DOHH2 (cell line): ENCODE measurements at regions not wholly inside any gene's neighbourhood (a gene's known extent, or its start where the extent isn't known, plus 50 kb on each side); places are given as distances from the start of the nearest gene placed in this dataset.

ENCODE experiments used
- H3F3A ChIP-seq: fragments of 200-600 bp; sonication (generic), shearing (Covaris generic); 2 replicates; pipeline ENCODE4 v1.6.0; 2016; ENCODE audit warnings: antibody characterized with exemption, mild to moderate bottlenecking; ENCODE audit not compliant: control insufficient read depth, insufficient read depth
- H3K27ac ChIP-seq: fragments of 200-600 bp; sonication (generic); 2 replicates; pipeline ENCODE4 v1.5.1; 2014; ENCODE audit warnings: low read depth, mild to moderate bottlenecking, low read length, moderate library complexity
- H3K27me3 ChIP-seq: fragments of 200-600 bp; sonication (generic); 2 replicates; pipeline ENCODE4 v1.6.1; 2014; ENCODE audit warnings: mild to moderate bottlenecking, low read length, mixed read lengths; ENCODE audit not compliant: control insufficient read depth
- H3K36me3 ChIP-seq: fragments of 200-600 bp; sonication (generic); 2 replicates; pipeline ENCODE4 v1.6.1; 2014; ENCODE audit warnings: mild to moderate bottlenecking, low read length, moderate library complexity, mixed read lengths; ENCODE audit not compliant: control insufficient read depth
- H3K4me1 ChIP-seq: fragments of 200-600 bp; sonication (generic); 2 replicates; pipeline ENCODE4 v1.6.1; 2014; ENCODE audit warnings: mild to moderate bottlenecking, low read length, mixed read lengths; ENCODE audit not compliant: control insufficient read depth
- H3K4me2 ChIP-seq: fragments of 200-600 bp; sonication (generic); 2 replicates; pipeline ENCODE4 v1.6.0; 2014; ENCODE audit warnings: mild to moderate bottlenecking, low read length, moderate library complexity
- H3K4me3 ChIP-seq: fragments of 200-600 bp; sonication (generic); 2 replicates; pipeline ENCODE4 v1.5.1; 2014; ENCODE audit warnings: mild to moderate bottlenecking, low read length, mixed read lengths
- H3K79me2 ChIP-seq: fragments of 200-600 bp; sonication (generic); 2 replicates; pipeline ENCODE4 v1.6.1; 2014; ENCODE audit warnings: mild to moderate bottlenecking, low read length, mixed read lengths; ENCODE audit not compliant: control insufficient read depth
- H3K9me2 ChIP-seq: fragments of 200-600 bp; sonication (generic); replicated peaks from 2 replicates; pipeline ENCODE4 v1.6.1; 2014; ENCODE audit warnings: mild to moderate bottlenecking, low read length, mixed read lengths; ENCODE audit not compliant: control insufficient read depth
- H3K9me3 ChIP-seq: fragments of 200-600 bp; sonication (generic); 2 replicates; pipeline ENCODE4 v1.6.1; 2014; ENCODE audit warnings: antibody characterized with exemption, low read length, mixed read lengths; ENCODE audit not compliant: control insufficient read depth, insufficient read depth
- H4K20me1 ChIP-seq: fragments of 200-600 bp; sonication (generic); 2 replicates; pipeline ENCODE4 v1.6.0; 2014; ENCODE audit warnings: low read depth, mild to moderate bottlenecking, antibody characterized with exemption, low read length, moderate library complexity; ENCODE audit not compliant: control insufficient read depth, insufficient read depth
- CTCF ChIP-seq: fragments of 200-600 bp; sonication (generic); IDR thresholded peaks from one replicate; pipeline ENCODE4 v1.5.1; 2014; ENCODE audit warnings: antibody characterized with exemption, mild to moderate bottlenecking, low read depth, low read length; ENCODE audit not compliant: poor library complexity, severe bottlenecking
- EZH2phosphoT487 ChIP-seq: fragments of 200-600 bp; sonication (generic); IDR thresholded peaks from 2 replicates; pipeline ENCODE4 v1.6.1; 2017; ENCODE audit warnings: borderline replicate concordance, mild to moderate bottlenecking, antibody characterized with exemption, low read length, moderate library complexity, mixed read lengths

GRCh38 chr1:112177314-112177713 lies 187.8 kb upstream of the KCND3 start:
- no peak overlapping the region for H3K4me2 ChIP-seq
- no peaks in the 10 kb centered on the region for H3F3A ChIP-seq
- TF ChIP-seq EZH2phosphoT487 (no peak), CTCF (no peak)
- no peak overlapping the region for H3K4me3 ChIP-seq
- no peaks in the 10 kb centered on the region; the same call in 1 of the 2 replicates for H3K9me2 ChIP-seq
- H4K20me1 ChIP-seq, result no peaks in the 10 kb centered on the region
- H3K27ac ChIP-seq, result no peak overlapping the region
- H3K9me3 ChIP-seq, result no peaks in the 10 kb centered on the region
- H3K27me3 ChIP-seq, result no peaks in the 10 kb centered on the region
- H3K36me3 ChIP-seq, result no peaks in the 10 kb centered on the region
- H3K79me2 ChIP-seq, result no peaks in the 10 kb centered on the region
- no peaks in the 10 kb centered on the region for H3K4me1 ChIP-seq

- TF ChIP-seq CTCF, result no peak
- no peak for TF ChIP-seq EZH2phosphoT487
- no peak overlapping the region for H3K4me3 ChIP-seq
- H4K20me1 ChIP-seq, result no peaks in the 10 kb centered on the region
- H3K9me3 ChIP-seq, result no peaks in the 10 kb centered on the region
- no peaks in the 10 kb centered on the region for H3K36me3 ChIP-seq
- H3K79me2 ChIP-seq, result no peaks in the 10 kb centered on the region
- H3K4me1 ChIP-seq, result no peaks in the 10 kb centered on the region
- H3K9me2 ChIP-seq, result no peaks in the 10 kb centered on the region
- H3K27ac ChIP-seq, result no peak overlapping the region
- no peaks in the 10 kb centered on the region for H3F3A ChIP-seq
- no peak overlapping the region for H3K4me2 ChIP-seq
- H3K27me3 ChIP-seq, result no peaks in the 10 kb centered on the region
Observed at GRCh38 chr1:112188611-112189010, 199.1 kb upstream of the KCND3 start.

- H3K36me3 ChIP-seq, result no peaks in the 10 kb centered on the region
- no peaks in the 10 kb centered on the region for H3K9me2 ChIP-seq
- TF ChIP-seq EZH2phosphoT487 (no peak), CTCF (no peak)
- no peak overlapping the region for H3K4me2 ChIP-seq
- H3K4me1 ChIP-seq, result no peaks in the 10 kb centered on the region
- H3F3A ChIP-seq, result no peaks in the 10 kb centered on the region
- no peaks in the 10 kb centered on the region for H3K9me3 ChIP-seq
- H3K4me3 ChIP-seq, result no peak overlapping the region
- no peak overlapping the region for H3K27ac ChIP-seq
- no peaks in the 10 kb centered on the region for H3K27me3 ChIP-seq
- H4K20me1 ChIP-seq, result no peaks in the 10 kb centered on the region
- no peaks in the 10 kb centered on the region for H3K79me2 ChIP-seq
Observed at GRCh38 chr1:112196008-112196588, 199.9 kb upstream of the CTTNBP2NL start.

GRCh38 chr1:112196731-112197130 lies 199.3 kb upstream of the CTTNBP2NL start:
- H3K36me3 ChIP-seq, result no peaks in the 10 kb centered on the region
- H3K27me3 ChIP-seq, result no peaks in the 10 kb centered on the region
- TF ChIP-seq EZH2phosphoT487 (no peak), CTCF (no peak)
- no peak overlapping the region for H3K4me3 ChIP-seq
- no peaks in the 10 kb centered on the region for H3K9me3 ChIP-seq
- H3K4me2 ChIP-seq, result no peak overlapping the region
- no peaks in the 10 kb centered on the region for H4K20me1 ChIP-seq
- no peaks in the 10 kb centered on the region for H3K9me2 ChIP-seq
- H3K4me1 ChIP-seq, result no peaks in the 10 kb centered on the region
- no peaks in the 10 kb centered on the region for H3F3A ChIP-seq
- H3K79me2 ChIP-seq, result no peaks in the 10 kb centered on the region
- no peak overlapping the region for H3K27ac ChIP-seq
